ENCODE measurements at regions not wholly inside any gene's neighbourhood (a gene's known extent, or its start where the extent isn't known, plus 50 kb on each side); places are given as distances from the start of the nearest gene placed in this dataset.

GRCh38 chr4:11843927-11844326 is 415.2 kb upstream of the HS3ST1 start:
- H3K36me3 ChIP-seq = no peaks in the 10 kb centered on the region
- 20 to 50% (median 36%) methylated on average over 4 of the region's 4 CpGs for WGBS, 5 donors
- H3K27me3 ChIP-seq (replicated peaks in 1 of 7) = no peaks in the 10 kb centered on the region
- H3K4me1 ChIP-seq = peaks cover 0 to 8% (median 0%) of the 10 kb centered on the region in 6 donors
- no peaks in the 10 kb centered on the region for H3K9me3 ChIP-seq
- H3K27ac ChIP-seq = no peak overlapping the region
- H3K4me3 ChIP-seq = no peak overlapping the region
- intact Hi-C loops (cut with DNase I; ENCODE audit: low total_unique reads) = no loop called here
- TF ChIP-seq, protein P1, sequence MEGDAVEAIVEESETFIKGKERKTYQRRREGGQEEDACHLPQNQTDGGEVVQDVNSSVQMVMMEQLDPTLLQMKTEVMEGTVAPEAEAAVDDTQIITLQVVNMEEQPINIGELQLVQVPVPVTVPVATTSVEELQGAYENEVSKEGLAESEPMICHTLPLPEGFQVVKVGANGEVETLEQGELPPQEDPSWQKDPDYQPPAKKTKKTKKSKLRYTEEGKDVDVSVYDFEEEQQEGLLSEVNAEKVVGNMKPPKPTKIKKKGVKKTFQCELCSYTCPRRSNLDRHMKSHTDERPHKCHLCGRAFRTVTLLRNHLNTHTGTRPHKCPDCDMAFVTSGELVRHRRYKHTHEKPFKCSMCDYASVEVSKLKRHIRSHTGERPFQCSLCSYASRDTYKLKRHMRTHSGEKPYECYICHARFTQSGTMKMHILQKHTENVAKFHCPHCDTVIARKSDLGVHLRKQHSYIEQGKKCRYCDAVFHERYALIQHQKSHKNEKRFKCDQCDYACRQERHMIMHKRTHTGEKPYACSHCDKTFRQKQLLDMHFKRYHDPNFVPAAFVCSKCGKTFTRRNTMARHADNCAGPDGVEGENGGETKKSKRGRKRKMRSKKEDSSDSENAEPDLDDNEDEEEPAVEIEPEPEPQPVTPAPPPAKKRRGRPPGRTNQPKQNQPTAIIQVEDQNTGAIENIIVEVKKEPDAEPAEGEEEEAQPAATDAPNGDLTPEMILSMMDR (IDR thresholded peaks at IDR 0.05 in 8 of 11, conservative IDR thresholded peaks at IDR 0.05 in 3 of 11) = no peak
- no peak for TF ChIP-seq POLR2AphosphoS5 (IDR thresholded peaks at IDR 0.05)
- TF ChIP-seq POLR2A (IDR thresholded peaks at IDR 0.05) = no peak
- no peak for DNase-seq

DNA sequence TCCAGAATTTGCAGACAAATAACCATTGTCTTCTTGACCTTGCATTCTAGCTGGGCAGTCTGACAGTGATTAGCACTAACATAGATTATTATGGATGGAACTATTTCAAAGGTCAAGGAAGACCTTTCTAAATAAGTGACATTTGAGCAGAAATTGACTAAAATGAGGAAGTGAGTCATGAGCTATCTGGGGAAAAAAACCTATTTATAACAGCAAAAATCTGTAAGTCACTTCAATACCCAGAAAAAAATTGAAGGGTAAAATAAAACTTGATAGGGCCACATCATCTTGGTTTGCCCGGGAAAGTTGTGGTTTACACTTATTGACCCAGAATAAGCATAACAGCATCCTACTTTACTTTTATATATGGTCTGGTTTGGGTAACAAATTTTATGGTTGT is 414.6 kb upstream of the HS3ST1 start:
- H3K4me3 ChIP-seq = no peak overlapping the region
- WGBS, 5 donors = 22 to 76% (median 46%) methylated on average over 1 of the region's 1 CpG
- TF ChIP-seq POLR2AphosphoS5 (IDR thresholded peaks at IDR 0.05) (no peak), POLR2A (IDR thresholded peaks at IDR 0.05) (no peak)
- TF ChIP-seq, protein P1 (IDR thresholded peaks at IDR 0.05 in 8 of 11, conservative IDR thresholded peaks at IDR 0.05 in 3 of 11) = no peak
- intact Hi-C loops (cut with DNase I; ENCODE audit: low total_unique reads) = no loop called here
- H3K9me3 ChIP-seq = no peaks in the 10 kb centered on the region
- no peaks in the 10 kb centered on the region for H3K27me3 ChIP-seq (replicated peaks in 1 of 7)
- H3K36me3 ChIP-seq = no peaks in the 10 kb centered on the region
- peaks cover 0 to 8% (median 0%) of the 10 kb centered on the region in 6 donors for H3K4me1 ChIP-seq
- DNase-seq = no peak
- H3K27ac ChIP-seq = no peak overlapping the region

DNA sequence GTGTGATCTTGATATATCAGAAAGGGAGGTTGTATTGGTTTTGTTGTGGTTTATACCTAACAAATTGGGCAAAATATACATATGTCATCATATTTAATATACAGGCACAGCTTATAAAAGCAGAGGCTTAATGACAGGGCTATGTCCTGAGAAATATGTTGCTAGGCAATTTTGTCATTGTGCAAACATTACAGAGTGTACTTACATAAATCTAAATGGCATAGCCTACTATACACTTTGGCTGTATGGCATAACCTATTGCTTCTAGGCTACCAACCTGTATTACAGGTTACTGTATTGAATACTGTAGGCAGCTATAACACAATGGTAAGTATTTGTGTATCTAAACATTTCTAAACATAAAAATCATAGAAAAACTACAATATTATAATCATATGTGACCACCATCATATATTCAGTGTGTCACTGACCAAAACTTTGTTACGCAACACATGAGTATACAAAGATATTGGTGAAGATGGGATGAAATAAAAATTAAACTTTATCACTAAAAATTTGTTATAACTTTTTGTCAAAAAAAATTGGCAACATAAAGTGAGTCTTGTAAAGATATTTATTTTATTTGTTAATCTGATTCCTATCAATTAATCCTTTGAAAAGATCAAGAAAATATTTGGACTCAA is 414.0 kb upstream of the HS3ST1 start:
- DNase-seq = no peak
- no peaks in the 10 kb centered on the region for H3K9me3 ChIP-seq
- H3K4me3 ChIP-seq = no peak overlapping the region
- intact Hi-C loops (cut with DNase I; ENCODE audit: low total_unique reads) = no loop called here
- no peak overlapping the region for H3K27ac ChIP-seq
- H3K4me1 ChIP-seq = peaks cover 0 to 8% (median 0%) of the 10 kb centered on the region in 6 donors
- 91 to 98% (median 94%) methylated on average over 1 of the region's 1 CpG for WGBS, 5 donors
- no peak for TF ChIP-seq POLR2A (IDR thresholded peaks at IDR 0.05)
- TF ChIP-seq, protein P1 (IDR thresholded peaks at IDR 0.05 in 8 of 11, conservative IDR thresholded peaks at IDR 0.05 in 3 of 11) = no peak
- TF ChIP-seq POLR2AphosphoS5 (IDR thresholded peaks at IDR 0.05) = no peak
- no peaks in the 10 kb centered on the region for H3K36me3 ChIP-seq
- H3K27me3 ChIP-seq (replicated peaks in 1 of 7) = no peaks in the 10 kb centered on the region

DNA sequence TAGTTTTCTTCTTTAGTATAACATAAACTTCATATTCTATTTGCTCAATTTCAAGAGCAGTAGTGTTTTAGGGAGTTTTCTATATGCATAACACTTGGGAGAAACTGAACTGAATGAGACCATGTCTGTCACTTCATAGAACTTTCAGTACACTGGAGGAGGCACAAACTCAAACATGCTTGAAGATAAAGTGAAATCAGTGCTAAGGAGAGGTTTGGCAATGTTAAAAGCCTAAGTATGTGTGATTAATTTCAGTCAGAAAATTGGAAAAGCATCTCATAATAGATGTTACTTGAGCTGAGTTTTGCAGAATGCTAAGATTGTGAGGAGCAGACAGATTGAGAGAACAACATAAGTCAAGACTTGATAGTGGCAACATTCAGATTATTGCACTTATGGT is 411.2 kb upstream of the HS3ST1 start:
- Histone ChIP-seq H3K27me3 (replicated peaks in 1 of 7) (no peaks in the 10 kb centered on the region), H3K4me3 (no peak overlapping the region), H3K27ac (no peak overlapping the region), H3K4me1 (peaks cover 0 to 5% (median 0%) of the 10 kb centered on the region in 6 donors), H3K36me3 (no peaks in the 10 kb centered on the region), H3K9me3 (no peaks in the 10 kb centered on the region)
- intact Hi-C loops (cut with DNase I; ENCODE audit: low total_unique reads) = no loop called here
- TF ChIP-seq, protein P1 (IDR thresholded peaks at IDR 0.05 in 8 of 11, conservative IDR thresholded peaks at IDR 0.05 in 3 of 11) = no peak
- TF ChIP-seq POLR2AphosphoS5 (IDR thresholded peaks at IDR 0.05) (no peak), POLR2A (IDR thresholded peaks at IDR 0.05) (no peak)
- DNase-seq = no peak
